IMR-90 (cell line): ENCODE measurements at regions not wholly inside any gene's neighbourhood (a gene's known extent, or its start where the extent isn't known, plus 50 kb on each side); places are given as distances from the start of the nearest gene placed in this dataset.

Experiments
- CEBPB ChIP-seq: IDR thresholded peaks from 2 replicates; pipeline ENCODE4 v1.6.1; 2012; ENCODE audit warnings: low read depth, low read length, improper control_type of control experiment
- FOS ChIP-seq: fragments of 150-350 bp; IDR thresholded peaks from 2 replicates; pipeline ENCODE4 v1.6.1; 2016; ENCODE audit warnings: low read depth, low read length
- NFE2L2 ChIP-seq: fragments of 150-350 bp; IDR thresholded peaks from 2 replicates; pipeline ENCODE4 v1.6.1; 2016; ENCODE audit warnings: low read depth, mild to moderate bottlenecking, low read length
- POLR2A ChIP-seq: IDR thresholded peaks from 2 replicates; pipeline ENCODE4 v1.6.1; 2012; ENCODE audit warnings: mild to moderate bottlenecking, low read depth, low read length
- RAD21 ChIP-seq: IDR thresholded peaks from 2 replicates; pipeline ENCODE4 v1.6.1; 2012; ENCODE audit warnings: low read length, improper control_type of control experiment
- RFX5 ChIP-seq: IDR thresholded peaks from 2 replicates; pipeline ENCODE4 v1.8.0; 2012; ENCODE audit warnings: low read depth, mild to moderate bottlenecking, low read length, moderate library complexity
- TF ChIP-seq, protein P1 (sequence below): conservative IDR thresholded peaks from 2 replicates; pipeline ENCODE4 v1.5.1; 2012; ENCODE audit warnings: mild to moderate bottlenecking, low read depth, low read length, improper control_type of control experiment
- TF ChIP-seq, protein P2 (sequence below): fragments of 150-350 bp; IDR thresholded peaks from 2 replicates; pipeline ENCODE4 v1.6.1; 2016; ENCODE audit warnings: low read depth, mild to moderate bottlenecking, low read length, moderate library complexity, borderline replicate concordance

DNA sequence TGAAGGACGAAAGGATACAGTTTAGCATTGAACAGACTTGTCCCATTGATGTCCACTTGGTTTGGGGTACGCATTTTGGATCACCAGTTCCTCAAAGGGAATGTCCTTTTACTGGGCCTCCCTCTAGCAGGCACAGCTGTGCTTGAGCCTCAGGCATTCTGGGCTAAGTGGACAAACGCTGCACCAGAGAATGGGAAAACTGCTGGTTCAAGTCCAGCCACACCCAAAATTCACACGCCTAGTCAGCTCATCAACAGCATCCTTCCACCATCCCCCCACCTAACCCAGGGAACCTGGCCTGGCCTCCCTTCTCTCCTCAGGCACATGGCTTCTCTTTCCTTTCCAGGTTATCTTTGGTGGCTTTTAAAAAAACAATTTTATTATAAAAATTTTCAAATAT lies 59.1 kb upstream of the ALDH1A3 start:
- TF ChIP-seq, protein P1, sequence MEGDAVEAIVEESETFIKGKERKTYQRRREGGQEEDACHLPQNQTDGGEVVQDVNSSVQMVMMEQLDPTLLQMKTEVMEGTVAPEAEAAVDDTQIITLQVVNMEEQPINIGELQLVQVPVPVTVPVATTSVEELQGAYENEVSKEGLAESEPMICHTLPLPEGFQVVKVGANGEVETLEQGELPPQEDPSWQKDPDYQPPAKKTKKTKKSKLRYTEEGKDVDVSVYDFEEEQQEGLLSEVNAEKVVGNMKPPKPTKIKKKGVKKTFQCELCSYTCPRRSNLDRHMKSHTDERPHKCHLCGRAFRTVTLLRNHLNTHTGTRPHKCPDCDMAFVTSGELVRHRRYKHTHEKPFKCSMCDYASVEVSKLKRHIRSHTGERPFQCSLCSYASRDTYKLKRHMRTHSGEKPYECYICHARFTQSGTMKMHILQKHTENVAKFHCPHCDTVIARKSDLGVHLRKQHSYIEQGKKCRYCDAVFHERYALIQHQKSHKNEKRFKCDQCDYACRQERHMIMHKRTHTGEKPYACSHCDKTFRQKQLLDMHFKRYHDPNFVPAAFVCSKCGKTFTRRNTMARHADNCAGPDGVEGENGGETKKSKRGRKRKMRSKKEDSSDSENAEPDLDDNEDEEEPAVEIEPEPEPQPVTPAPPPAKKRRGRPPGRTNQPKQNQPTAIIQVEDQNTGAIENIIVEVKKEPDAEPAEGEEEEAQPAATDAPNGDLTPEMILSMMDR, result no peak
- no peak for TF ChIP-seq POLR2A
- TF ChIP-seq, protein P2, sequence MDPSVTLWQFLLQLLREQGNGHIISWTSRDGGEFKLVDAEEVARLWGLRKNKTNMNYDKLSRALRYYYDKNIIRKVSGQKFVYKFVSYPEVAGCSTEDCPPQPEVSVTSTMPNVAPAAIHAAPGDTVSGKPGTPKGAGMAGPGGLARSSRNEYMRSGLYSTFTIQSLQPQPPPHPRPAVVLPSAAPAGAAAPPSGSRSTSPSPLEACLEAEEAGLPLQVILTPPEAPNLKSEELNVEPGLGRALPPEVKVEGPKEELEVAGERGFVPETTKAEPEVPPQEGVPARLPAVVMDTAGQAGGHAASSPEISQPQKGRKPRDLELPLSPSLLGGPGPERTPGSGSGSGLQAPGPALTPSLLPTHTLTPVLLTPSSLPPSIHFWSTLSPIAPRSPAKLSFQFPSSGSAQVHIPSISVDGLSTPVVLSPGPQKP, result no peak
- no peak for TF ChIP-seq RFX5
- TF ChIP-seq RAD21, result no peak
- no peak for TF ChIP-seq FOS
- no peak for TF ChIP-seq CEBPB
- TF ChIP-seq NFE2L2, result no peak
